ENCODE measurements at regions not wholly inside any gene's neighbourhood (a gene's known extent, or its start where the extent isn't known, plus 50 kb on each side); places are given as distances from the start of the nearest gene placed in this dataset.
"Not testable (repeated sequence)": the region's sequence is repeated elsewhere in the genome, so short reads cannot be mapped to it uniquely, and the experiment has no call there.

DNA sequence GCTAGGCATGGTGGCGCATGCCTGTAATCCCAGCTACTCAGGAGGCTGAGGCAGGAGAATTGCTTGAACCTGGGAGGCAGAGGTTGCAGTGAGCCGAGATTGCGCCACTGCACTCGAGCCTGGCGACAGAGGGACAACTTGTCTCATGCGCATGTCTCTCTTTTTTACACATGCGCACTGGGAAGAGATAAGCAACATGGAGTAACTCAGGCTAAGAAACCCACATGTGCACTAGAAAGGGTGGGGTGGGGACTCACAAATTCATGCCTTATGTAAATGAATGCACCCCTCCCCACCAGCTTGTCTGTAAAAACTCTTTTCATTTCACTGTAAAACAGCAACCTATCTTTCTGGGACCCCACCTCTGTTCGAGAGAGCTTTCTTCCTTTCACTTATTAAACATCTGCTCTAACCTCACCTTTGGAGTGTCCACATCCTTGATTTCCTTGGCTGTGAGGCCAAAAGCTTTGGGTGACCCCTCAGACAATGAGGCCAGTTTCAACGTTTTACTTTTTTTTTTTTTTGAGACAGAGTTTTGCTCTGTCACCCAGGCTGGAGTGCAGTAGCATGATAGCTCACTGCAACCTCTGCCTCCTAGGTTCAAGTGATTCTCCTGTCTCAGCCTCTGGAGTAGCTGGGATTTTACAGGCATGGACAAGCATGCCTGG is 91.6 kb upstream of the RMP24 start:
- no peak for DNase-seq

GRCh38 chr18:35888329-35888728 is 84.2 kb upstream of the RMP24 start:
- DNase-seq: no peak

- no peak for DNase-seq
Observed at GRCh38 chr18:35889677-35890076, 82.8 kb upstream of the RMP24 start.

- no peak for DNase-seq
Observed at GRCh38 chr18:35890323-35890722, 82.2 kb upstream of the RMP24 start.

GRCh38 chr18:35892118-35892517 is 80.4 kb upstream of the RMP24 start:
- DNase-seq: no peak

GRCh38 chr18:35897481-35897880 is 75.0 kb upstream of the RMP24 start:
- DNase-seq: not testable (repeated sequence)

DNA sequence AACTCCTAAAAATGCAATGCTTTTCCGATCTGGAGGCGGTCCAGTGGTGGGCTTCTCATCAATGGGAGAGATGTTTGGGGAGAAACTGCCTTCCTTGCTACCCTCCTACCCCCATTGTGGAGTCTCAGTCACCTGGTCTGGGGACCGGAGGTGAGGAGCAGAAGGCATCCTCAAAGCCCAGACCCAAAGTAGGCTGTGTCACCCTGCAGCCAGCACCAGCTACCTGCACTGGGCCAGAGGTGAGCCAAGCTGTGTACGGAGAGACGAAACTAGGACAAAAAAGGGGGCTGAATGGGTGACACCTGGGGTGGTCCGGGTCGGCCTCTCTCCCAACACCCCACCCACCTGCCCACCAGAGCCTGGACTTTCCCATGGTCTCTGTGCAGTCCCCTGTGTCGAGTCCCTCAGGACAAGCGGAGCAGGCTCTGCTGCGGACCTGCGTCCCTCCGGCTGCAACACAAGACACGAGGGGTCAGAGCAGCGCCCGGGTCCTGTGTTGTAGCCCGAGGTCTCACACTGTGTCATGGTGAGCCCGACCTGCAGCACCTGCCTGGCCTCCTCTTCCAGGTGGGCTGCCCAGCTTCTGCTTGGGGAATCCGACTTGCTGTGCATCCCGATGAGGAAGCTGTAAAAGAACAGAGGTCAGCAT is 68.0 kb upstream of the RMP24 start:
- no peak for DNase-seq

DNA sequence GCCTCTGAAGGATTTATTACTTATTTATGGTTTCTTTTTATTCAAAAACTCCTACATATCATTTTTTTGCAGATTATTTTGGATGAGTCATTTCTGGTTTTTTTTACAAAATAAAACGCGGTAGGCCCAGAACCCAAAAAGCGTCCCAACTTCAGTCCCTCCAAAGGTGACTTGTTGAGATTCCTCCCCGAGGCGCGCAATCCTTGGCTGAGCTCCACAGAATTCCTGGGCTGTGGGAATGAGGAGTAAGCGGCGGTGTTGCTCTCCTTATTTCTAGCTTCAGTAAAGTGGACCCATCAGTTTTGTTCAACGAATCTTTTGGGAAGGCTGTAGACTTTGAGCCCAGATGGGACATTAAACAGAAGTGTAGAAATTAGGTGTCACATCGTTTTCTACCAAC is 67.0 kb upstream of the RMP24 start:
- DNase-seq: no peak

GRCh38 chr18:35906291-35906690 is 66.2 kb upstream of the RMP24 start:
- not testable (repeated sequence) for DNase-seq

DNA sequence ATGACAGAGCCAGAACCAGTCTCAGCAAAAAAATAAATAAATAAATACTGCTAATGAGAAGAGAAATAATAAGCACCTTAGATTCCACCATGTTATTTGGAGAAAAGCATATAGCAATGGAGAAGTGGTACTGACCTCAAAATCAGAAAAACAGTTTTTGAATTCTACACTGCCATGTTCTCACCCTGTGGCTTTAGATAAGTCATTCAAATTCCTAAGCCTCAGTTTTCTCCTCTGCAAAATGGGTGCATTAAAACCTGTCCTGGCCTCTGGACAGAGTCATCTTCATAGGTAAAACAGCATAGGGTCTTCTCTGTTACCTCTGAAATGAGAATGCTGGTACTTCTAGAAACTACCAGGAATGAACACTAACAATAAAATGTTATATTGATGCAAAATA is 62.2 kb upstream of the RMP24 start:
- no peak for DNase-seq

DNA sequence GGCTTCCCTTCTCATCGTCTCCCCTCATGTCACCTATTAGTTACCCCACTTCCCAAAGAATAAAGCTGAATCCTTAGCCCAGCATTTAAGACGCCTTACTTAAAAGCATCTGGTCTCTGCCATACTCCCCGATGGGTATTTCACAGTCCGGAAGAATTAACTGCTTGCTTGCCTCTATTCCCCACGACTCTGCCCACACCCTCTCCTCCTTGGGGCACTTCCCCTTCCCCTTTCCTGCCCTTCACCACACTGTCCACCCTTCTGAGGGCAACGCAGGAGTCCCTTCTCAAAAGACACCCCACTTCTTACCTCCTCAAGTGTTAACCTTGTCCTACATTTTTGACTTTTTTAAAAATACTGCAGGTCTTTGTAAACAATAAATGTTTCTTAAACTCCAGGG is 60.1 kb upstream of the RMP24 start:
- DNase-seq: no peak

DNA sequence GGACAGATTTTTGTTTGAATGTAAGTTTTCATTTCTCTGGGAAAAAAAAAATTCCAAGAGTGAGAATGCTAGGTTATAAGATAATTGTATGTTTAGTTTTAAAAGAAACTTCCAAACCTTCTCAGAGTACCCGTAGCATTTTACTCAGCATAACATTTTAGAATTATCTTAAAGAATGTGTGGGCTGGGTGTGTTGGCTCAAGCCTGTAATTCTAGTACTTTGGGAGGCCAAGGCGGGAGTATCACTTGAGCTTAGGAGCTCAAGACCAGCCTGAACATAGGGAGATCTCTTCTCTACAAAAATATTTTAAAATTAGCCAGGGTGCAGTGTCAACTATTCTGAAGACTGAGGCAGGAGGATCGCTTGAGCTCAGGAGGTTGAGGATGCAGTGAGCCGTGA is 57.4 kb upstream of the RMP24 start:
- no peak for DNase-seq

- no peak for DNase-seq
Observed at GRCh38 chr18:35917043-35917442, 55.4 kb upstream of the RMP24 start.

DNA sequence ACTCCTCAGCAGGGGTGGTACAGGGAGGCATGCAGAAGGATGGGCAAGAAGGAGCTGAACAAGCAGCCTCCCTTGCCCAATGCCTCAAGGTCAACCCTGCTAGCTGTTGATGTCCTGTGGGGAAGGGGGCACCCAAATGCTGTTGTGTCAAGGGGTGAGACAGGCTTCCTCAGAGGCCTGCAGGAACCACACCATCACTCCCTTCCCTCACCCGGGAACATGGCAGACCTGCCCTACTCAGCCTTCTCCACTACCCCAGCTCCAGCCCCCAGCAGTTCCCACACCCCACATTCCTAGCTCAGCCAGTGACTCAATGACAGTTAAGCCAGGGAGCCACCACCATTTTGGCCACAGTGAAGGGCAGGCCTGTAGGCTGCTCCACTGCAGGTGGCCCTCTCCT is 53.9 kb upstream of the RMP24 start:
- no peak for DNase-seq

- no peak for DNase-seq
Observed at GRCh38 chr18:35919179-35919578, 53.3 kb upstream of the RMP24 start.

GRCh38 chr18:35920623-35921022 is 51.9 kb upstream of the RMP24 start:
- DNase-seq: no peak
